ENCODE measurements at regions not wholly inside any gene's neighbourhood (a gene's known extent, or its start where the extent isn't known, plus 50 kb on each side); places are given as distances from the start of the nearest gene placed in this dataset.

- no peak for TF ChIP-seq CTCF (IDR thresholded peaks at IDR 0.05; ENCODE audit: low read depth, low read length)
- no peak overlapping the region for H3K4me3 ChIP-seq (ENCODE audit: low read depth, low read length)
Observed at GRCh38 chr2:84280873-84281272, 178.2 kb downstream of the SUCLG1 start.

GRCh38 chr2:84278386-84278785, 180.7 kb downstream of the SUCLG1 start:
- no peak for TF ChIP-seq CTCF (IDR thresholded peaks at IDR 0.05; ENCODE audit: low read depth, low read length)

GRCh38 chr2:84276590-84277255, 182.4 kb downstream of the SUCLG1 start:
- no peak for TF ChIP-seq CTCF (IDR thresholded peaks at IDR 0.05; ENCODE audit: low read depth, low read length)

More at GRCh38 chr2:84278386-84278785, 180.7 kb downstream of the SUCLG1 start:
- H3K4me3 ChIP-seq (ENCODE audit: low read depth, low read length) = no peak overlapping the region

GRCh38 chr2:84273406-84273805, 185.7 kb downstream of the SUCLG1 start:
- TF ChIP-seq CTCF (IDR thresholded peaks at IDR 0.05; ENCODE audit: low read depth, low read length) = no peak
- no peak overlapping the region for H3K4me3 ChIP-seq (ENCODE audit: low read depth, low read length)

More at GRCh38 chr2:84276590-84277255, 182.4 kb downstream of the SUCLG1 start:
- no peak overlapping the region for H3K4me3 ChIP-seq (ENCODE audit: low read depth, low read length)

GRCh38 chr2:84271977-84272376, 187.1 kb downstream of the SUCLG1 start:
- TF ChIP-seq CTCF (IDR thresholded peaks at IDR 0.05; ENCODE audit: low read depth, low read length) = no peak
- H3K4me3 ChIP-seq (ENCODE audit: low read depth, low read length) = no peak overlapping the region

GRCh38 chr2:84257831-84258230, 201.2 kb downstream of the SUCLG1 start:
- TF ChIP-seq CTCF (IDR thresholded peaks at IDR 0.05; ENCODE audit: low read depth, low read length) = no peak
- H3K4me3 ChIP-seq (ENCODE audit: low read depth, low read length) = no peak overlapping the region

GRCh38 chr2:84251651-84252302, 207.3 kb downstream of the SUCLG1 start:
- H3K4me3 ChIP-seq (ENCODE audit: low read depth, low read length) = no peak overlapping the region
- TF ChIP-seq CTCF (IDR thresholded peaks at IDR 0.05; ENCODE audit: low read depth, low read length) = no peak
